ENCODE measurements at regions not wholly inside any gene's neighbourhood (a gene's known extent, or its start where the extent isn't known, plus 50 kb on each side); places are given as distances from the start of the nearest gene placed in this dataset.

GRCh38 chr3:22263042-22263441, 512.0 kb upstream of the ZNF385D start:
- TF ChIP-seq POLR2AphosphoS5 (IDR thresholded peaks at IDR 0.05; ENCODE audit: low read depth, low read length) (no peak), POLR2A (IDR thresholded peaks at IDR 0.05; ENCODE audit: low read depth, low read length) (no peak), TAF1 (IDR thresholded peaks at IDR 0.05; ENCODE audit: low read depth, low read length) (no peak), SPI1 (IDR thresholded peaks at IDR 0.05; ENCODE audit: low read depth, low read length) (no peak), POU2F2 (IDR thresholded peaks at IDR 0.05; ENCODE audit: low read depth, low read length) (no peak), PAX5 (IDR thresholded peaks at IDR 0.05; ENCODE audit: insufficient read depth, low read length, severe bottlenecking) (no peak)

Measured in GM12891 (cell line).